ENCODE measurements at regions not wholly inside any gene's neighbourhood (a gene's known extent, or its start where the extent isn't known, plus 50 kb on each side); places are given as distances from the start of the nearest gene placed in this dataset.

DNA sequence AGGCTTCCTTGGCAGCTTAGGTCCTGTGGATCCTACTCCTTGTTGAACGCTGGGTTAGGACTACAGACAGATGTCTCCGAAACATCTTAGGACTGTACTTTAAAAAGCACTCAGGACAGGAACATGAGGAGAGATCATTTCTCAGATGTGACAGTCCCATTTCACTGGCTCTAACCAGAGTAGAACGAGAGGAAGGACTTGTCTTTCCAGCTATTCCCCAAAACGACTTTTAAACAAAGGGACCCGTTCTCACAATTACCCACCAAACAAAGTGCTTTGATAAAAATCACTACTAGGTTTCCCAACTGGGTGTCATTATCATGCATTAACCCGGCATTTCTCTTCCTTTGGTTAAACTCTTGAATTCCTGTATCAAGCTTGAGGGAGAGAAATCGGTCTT lies 84.7 kb upstream of the BARX2 start:
- no peak for DNase-seq

DNA sequence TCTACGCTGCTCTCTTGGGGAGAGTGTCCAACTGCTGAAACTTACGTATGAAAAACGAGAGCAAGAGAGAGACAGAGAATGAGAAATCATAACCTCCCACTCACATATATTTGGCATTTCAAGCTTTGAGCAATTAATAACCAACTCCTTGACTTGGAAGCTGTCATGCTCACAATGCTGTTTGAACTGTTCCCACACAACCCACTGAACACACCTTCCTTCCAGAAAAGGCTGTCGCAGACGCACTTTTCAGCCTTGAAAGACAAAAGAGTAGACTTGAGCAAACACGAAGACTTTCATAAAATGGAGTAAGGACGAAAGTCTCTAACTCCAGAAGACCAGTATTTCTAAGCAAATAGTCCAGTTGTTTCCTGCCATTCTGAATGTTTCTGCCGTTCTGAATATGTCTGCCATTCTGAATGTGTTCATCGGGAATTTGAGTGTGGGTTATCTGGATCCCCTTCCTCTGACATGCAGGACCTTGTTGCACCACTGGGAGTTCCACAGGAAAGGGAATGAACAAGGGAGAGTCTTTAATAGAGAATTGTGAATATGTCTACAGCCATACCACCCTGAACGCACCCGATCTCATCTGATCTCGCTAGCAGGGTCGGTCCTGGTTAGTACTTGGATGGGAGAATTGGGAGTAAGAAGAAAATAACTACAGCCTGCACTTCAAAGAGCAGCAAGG lies 86.2 kb upstream of the BARX2 start:
- DNase-seq = no peak

DNA sequence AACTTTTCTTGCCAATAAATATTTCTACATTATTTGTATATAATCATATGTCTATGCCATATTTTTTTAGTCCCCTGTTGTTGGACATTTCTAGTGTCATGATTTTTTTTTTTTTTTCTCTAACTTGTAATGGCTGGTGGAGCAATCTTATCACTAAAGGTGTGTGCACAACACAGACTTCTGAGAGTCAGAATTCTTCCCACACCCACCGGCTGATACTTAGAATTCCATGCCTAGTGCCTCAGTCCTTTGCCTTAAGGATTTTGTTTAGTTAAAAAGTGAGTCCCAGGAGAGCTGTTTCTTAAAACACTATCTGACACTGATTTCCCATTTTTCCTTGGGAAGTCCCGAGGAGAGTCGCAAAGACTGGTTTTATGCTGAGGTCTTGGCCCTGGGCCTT lies 87.7 kb upstream of the BARX2 start:
- DNase-seq = no peak

DNA sequence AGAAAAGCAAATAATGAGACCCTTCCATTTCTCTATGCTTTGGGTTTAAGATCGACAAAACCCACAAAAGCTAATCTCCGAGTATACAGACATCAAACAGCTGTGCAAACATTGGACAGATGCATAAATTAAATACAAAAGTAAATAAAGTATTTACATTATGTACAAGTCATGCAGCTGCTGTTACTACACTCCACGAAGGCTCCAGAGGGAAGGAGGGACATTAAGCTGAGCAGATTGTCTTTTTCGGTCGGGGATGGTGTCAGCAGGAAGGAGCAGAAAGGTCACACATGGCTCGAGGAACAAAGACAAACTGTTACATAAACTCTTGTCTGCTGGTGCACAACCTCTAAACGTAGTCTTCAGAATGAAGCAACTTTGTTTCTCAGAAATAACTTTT lies 88.8 kb upstream of the BARX2 start:
- DNase-seq = no peak

DNA sequence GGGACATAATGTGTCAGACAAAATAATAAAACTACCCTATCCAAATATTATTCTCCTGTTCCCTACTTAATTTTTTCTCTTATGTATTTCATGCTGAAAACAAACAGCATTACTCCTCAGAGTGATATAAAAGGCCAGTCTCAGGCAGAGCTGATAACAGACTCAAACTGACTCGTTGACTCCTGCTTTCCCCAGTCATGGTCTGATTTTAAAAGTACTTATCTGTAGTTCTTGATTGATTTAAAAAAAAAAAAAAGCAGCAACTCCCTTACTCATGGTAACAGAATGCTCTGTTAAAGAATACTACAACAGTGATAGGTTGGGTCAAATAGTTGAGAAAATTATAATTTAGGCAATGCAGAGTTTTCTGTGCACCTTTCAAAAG lies 90.3 kb upstream of the BARX2 start:
- no peak for DNase-seq

DNA sequence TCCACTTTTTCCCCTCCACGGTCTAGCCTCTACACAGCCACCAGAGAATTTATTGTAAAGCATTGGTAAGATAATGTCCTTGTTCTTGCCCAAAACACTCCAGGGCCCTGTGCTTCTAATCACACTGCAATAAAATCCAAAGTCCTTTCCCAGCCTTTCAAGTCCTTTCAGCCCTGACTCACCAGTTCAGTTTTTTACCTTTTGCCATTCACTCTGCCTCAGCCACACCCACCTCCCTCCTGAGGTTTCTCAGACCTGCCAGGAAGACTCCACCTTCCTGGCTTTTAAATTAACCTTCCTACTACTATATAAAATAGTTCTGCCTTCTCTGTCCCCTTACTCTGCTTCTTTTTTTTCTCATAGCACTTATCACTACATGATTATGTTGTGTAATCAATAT lies 91.0 kb upstream of the ARHGAP32 start:
- DNase-seq = no peak

DNA sequence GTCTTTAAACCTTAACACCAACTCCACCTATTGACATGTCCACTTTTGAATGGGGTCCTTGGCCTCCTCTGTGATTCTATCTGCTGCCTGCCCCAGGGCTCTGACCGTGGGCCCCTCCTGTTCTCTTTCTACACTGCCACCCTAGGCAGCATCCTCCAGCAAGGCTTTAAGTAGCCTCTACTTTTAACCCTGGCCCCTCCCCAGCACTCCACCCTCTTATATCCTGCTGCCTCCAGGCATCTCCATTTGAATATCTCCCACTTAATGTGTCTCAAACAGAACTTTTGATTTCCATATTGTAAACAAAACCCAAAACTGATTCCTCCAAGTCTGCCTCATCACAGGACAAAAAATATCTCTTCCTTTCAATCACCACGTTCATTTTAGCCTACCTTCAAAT lies 90.5 kb upstream of the ARHGAP32 start:
- no peak for DNase-seq

DNA sequence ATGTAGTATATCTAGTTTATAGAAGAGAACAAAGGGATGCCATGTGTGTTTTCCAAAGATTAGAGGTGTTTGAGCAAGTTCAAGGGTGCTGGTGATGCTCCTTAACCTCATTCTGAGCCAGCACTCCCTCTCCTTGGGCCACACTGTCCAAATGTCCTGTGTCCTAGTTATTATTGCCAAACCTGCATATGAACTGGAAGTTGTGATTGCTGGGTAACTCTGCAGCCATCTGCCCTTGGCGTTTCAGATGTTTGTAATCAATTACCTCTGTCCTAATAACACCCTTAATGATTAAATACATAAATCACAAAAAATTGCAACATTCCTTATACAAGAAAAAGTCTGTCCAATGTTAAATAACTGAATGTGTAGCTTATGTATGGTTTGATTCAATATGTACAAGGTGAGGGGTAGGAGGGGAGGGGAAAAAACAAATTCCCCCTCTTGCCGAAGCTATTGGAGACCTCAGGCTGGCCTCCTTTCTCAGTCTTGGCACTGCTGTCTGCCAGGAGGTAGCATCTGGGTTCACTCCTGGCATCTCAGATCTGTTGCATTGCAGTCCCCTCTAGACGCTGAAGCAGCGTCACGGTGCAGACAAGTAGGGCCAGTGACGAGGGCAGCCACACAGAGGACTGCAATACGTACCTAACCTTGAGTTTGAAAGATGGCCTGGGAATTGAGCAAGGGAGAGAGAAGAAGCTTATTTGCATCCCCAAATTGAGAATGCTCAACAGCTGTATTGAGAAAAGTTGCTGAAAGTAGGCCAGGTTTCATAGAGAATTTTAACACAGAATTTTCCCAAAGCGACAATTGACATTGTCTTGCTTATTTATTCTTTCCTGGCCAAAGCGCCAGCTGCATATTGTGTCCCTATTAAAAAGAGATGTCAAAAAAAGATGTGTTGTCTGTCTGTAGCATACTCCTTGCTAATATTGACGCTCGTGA lies 89.6 kb upstream of the ARHGAP32 start:
- no peak for DNase-seq

DNA sequence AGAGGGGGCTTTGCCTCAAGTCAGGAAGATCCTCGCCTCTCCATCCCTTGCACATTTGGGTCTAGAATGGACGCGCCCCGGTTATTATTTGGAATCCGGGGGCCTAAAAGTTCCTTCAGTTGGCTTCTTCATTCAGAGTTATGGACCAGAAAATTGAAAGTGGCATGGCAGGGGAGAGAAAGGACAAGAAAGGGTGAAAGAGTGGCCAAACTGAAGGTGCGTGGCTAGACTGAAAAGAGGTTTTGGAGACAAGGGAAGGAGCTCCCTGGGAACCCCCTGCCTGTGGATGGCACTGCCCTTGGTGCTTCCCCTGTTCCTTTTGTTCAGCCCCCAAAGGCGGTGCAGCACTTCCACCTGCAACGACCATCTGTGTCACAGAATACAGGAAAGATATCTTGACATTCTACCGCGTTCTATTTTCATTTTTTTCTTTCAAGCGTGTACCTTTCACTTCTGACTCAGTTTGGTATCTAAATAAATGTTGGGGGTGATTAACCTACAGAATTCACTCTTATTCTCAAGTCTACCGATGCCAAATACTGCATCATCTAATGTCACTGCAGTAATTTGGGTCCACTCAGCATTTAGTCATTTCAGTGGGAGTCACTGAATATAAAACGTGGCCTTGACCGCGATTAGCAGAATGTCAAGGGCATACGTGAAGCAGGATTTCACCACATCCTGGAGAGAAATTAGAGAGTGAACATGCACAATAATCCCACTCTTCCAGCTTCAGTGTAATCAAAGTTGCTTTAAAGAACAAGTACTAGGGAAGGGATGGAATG lies 88.1 kb upstream of the ARHGAP32 start:
- DNase-seq = no peak

DNA sequence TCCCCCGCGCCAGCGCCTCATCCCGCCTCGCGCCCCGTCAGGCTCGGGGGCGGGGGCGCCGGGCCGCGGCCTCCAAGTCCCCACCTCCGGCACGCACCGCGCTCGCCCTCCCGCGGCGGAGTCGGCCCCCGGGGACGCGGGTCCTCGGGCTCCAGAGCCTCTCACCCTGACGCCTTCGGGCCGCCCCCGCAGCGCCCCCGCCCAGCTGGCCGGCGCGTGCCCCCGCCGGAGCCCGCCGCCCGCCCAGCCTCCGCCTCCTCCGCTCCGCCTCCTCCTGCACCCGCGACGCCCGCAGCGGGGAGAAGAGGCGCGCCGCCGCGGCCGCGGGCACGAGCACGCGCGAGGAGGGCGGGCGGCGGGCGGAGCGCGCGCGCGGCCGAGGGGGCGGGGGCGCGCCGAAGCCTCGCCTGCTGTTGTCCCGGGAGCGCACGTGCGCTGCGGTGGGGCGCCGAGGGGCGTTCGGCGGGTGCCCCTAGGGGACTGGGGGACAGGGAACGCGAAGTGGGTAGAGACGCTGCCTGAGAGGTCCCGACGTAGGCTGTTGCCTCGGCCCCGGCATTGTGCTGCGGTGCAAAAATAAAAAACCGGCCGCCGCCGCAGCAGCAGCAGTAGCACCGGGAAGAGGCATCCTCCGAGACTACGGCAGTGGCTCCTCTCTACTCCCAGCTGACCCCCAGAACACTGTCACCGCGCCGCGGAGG lies 87.4 kb upstream of the ARHGAP32 start:
- DNase-seq = peak; percentile 92

DNA sequence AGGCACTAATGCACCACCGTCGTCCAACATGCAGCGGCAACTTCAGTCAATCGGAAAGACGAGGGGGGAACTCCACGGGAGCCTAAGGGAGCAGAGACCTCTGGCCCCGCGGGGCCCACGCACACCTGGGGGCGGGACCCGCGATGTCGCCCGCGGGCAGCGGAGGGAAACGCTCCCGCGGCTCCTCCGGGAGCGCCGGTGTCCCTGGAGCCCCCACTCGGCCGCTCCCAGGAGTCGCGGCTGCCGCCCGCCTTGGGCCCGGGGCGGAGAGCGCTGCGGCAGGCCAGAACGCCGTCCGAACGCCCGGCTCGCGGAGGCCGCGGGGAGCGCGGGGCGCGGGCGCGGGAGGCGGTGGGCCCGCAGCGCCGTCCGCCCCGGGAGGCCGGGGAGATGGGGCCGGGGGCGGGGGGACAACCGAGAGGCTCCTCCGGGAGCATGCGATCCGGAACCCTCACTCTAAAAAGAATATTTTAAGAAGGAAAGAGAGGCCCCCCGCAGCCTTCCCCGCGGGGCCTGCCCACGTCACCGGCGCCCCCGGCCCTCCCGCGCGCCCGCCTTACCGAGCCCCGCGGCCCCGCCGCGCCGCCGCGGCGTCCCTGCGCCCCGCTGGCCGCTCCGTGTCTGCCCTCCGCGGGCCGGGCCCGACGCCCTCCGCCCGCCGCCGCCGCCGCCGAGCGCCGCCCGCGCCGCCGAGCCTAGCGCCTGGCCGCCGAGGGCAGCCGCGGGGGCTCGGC lies 86.6 kb upstream of the ARHGAP32 start:
- DNase-seq = peak; percentile 63

DNA sequence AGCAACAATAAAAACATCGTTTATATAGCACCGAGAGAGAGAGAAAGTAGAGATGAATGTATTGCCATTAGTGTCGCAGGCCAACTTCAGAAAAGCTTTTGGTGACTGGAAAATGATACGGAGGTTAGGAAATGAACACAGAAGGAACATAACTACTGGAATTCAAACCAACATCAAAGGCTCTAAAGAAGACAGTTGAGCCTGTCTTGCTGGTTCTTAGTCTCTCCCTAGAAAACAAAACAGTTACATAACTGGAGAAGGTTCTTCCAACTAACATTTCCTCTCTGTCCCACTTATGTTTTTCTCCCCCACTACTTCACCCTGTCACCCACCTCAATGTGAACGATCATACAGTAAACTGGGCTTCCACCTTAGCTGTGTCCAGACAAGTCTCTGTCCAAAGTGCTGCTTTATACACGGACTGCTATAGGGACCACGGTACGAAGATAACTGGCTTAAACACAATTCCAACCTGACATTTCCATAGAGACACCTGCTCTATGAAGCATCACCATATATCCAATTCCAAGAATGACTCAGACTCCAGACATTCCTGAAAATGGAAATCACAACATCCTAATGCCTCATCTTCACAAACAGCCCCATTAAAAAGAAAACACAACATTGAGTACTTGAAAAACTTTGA lies 85.2 kb upstream of the ARHGAP32 start:
- DNase-seq = no peak

DNA sequence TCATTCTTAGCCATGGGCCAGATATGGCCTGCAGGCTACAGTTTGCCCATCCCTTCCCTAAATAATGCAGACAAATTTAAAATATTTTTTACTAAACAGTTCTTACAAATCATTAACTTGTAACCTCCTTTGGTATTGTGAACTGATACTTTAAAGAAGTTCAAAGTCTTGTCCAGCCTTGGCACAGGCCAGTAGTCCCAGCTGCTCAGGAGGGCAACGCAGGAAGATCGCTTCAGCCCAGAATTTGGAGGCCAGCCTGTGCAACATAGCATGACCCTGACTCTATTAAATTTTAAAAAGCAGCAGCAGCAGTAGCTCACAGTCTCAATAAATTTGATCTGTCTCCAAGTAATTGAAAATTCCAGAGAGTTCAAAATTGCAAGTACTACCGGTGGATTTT lies 83.7 kb upstream of the ARHGAP32 start:
- no peak for DNase-seq

DNA sequence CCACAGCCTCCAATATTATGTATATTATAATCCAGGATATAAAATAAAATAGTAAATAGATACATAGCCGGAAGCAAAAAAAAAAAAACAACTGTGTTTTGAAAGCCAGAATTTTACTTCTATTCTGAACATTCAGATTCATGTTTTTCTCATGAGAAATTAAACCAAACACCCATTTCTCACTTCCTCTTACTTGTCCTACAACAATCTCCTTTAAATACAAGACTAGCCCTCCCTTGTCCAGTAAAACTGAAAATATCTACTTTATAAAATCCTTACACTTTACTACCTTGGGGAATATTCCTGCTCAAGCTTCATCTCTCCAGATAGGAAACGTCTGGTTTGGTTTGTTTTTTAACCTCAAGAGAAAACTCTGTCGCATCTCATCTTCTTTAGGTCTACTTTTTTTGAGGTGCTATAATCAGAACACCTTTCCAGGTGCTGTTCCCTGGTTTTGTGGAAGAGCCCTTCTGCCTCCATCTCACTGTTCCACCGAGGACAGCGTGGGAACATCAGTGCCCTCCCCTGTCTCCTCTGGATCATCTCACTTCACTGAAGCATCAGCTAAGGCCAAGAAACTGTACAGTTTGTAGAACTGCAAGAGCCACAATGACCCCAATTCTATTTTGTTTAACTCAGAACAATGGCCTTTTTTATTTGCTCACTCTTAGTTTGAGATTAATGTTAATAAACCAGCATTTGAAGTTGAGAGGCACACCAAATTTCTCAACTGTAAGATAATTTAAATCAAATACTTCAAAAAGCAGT lies 82.0 kb upstream of the ARHGAP32 start:
- peak; percentile 51 for DNase-seq

DNA sequence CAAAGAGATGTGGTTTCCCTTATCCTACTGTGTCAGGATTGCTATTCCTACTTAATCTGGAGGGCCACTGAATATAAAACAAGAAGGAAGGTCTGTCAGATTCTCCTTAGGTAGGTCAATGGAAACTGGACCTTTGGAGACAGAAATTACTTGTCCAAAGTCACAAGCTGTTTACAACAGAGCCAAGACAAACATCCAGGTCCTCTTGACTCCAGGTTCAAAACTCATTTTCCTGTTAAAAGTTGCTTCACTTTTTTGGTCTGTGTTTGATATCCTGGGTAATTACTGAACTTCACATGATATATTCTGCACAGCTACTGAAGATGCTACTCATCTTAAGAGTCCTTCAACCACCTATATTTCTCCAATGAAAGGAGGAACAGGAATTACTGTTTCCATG lies 81.2 kb upstream of the ARHGAP32 start:
- no peak for DNase-seq

DNA sequence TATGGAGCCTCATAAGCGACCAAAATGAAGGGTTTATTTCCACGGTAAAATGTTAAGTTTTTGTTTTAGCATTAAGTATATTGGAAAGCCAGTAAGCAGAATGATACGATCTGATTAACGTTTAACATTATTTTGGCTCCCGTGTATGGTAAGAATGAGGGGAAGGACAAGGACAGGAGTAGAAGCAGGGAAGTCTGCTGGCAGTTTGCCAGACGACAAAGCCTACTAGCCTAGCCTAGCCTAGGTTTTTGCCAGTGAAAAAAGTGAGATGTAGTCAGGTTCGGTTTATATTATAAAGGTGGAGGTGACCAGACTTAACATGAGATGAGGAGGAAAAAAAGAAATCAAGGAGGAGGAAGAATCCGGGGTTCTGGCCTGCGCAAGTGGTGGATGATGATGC lies 78.9 kb upstream of the ARHGAP32 start:
- DNase-seq = no peak

DNA sequence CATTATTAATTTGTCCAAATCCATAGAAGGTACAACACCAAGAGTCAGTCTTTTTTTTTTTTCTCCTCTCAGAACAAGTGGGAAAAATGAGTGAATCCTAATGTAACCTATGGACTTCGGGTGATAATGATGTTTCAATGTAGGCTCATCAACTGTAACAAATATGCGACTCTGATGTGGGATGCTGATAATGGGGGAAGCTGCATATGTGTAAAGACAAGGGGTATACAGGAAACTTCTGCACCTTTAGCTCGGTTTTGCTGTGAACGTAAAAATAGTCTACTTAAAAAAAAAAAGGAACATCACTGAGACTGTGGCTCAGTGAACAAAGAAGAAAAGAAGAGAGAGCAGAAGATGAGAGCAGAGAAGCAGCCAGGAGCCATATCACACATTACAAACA lies 78.3 kb upstream of the ARHGAP32 start:
- DNase-seq = no peak

DNA sequence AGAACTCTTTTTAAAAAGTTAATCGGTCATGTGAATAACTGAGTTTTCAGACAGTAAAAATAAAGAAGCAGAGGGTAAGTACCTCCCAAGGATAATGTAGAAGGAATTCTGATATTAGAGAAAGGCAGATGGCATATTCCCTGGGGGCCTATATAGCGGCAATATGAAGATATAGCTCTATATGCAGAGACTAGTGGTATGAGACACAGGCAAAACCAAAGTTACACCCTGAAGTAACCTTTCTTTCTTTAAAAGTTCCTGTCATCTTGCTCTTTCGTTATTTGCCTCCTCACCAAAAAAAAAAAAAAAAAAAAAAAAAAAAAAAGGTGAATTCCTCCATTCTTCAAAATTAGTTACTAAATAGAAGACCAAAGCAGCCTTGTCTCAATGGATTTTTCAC lies 76.2 kb upstream of the ARHGAP32 start:
- peak; percentile 48 for DNase-seq

DNA sequence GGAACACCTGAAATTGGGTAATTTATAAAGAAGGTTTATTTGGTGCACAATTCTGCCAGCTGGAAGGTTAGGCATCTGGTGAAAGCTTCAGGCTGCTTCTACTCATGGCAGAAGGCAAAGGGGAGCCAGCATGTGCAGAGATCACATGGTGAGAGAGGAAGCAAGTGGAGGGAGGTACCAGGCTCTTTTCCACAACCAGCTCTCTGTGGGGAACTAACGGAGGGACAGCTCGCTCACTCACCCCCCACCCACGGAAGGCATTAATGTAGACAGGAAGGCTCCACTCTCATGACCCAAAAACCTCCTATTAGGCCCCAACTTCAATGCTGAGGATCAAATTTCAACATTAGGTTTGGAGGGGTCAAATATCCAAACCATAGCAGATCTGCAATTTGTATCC lies 75.6 kb upstream of the ARHGAP32 start:
- DNase-seq = peak; percentile 22

DNA sequence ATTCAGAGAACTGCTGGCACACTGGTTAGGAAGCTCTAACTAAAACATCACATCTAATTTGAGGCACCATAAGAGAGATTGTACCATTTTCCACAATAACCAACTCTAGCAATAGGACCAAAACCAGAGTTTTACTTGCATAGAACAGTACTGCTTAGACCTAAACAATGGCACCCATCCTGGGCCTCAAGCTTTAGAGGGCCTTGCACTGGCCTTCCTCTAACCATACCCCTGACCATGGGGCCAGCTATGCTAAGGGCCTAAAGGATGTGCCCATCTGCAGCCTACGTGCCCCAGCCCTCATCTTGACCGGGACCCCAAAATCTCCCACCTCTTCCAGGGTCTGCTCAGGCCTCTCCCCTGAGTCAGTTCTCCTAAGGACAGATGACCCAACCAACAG lies 74.4 kb upstream of the ARHGAP32 start:
- DNase-seq = no peak

Data from eye (tissue), 1 donor.